GM18508 (cell line): ENCODE measurements at regions not wholly inside any gene's neighbourhood (a gene's known extent, or its start where the extent isn't known, plus 50 kb on each side); places are given as distances from the start of the nearest gene placed in this dataset.

Experiments
- ATAC-seq: cut with Tn5 transposase; IDR thresholded peaks from one replicate; pipeline ENCODE4 v1.9.1; 2021; ENCODE audit warnings: moderate number of reproducible peaks; ENCODE audit not compliant: insufficient read depth, unreplicated experiment

- ATAC-seq: no peak
These were observed 68.1 kb upstream of the SPRED2 start for GRCh38 chr2:65500310-65501040.

- ATAC-seq: no peak
These were observed 66.8 kb upstream of the SPRED2 start for GRCh38 chr2:65499216-65499615.

- no peak for ATAC-seq
These were observed 66.0 kb upstream of the SPRED2 start for GRCh38 chr2:65498396-65498795.

GRCh38 chr2:65495251-65495877 is 63.0 kb upstream of the SPRED2 start:
- ATAC-seq: no peak

GRCh38 chr2:65494078-65494477 is 61.7 kb upstream of the SPRED2 start:
- no peak for ATAC-seq

GRCh38 chr2:65491381-65491905 is 59.0 kb upstream of the SPRED2 start:
- no peak for ATAC-seq

- no peak for ATAC-seq
These were observed 57.8 kb upstream of the SPRED2 start for GRCh38 chr2:65490222-65490621.

- ATAC-seq: no peak
These were observed 56.9 kb upstream of the SPRED2 start for GRCh38 chr2:65489269-65489668.

- no peak for ATAC-seq
These were observed 56.1 kb upstream of the SPRED2 start for GRCh38 chr2:65488527-65488926.

GRCh38 chr2:65487404-65487803 is 55.0 kb upstream of the SPRED2 start:
- ATAC-seq: no peak

GRCh38 chr2:65486802-65487201 is 54.4 kb upstream of the SPRED2 start:
- ATAC-seq: no peak

GRCh38 chr2:65486282-65486681 is 53.9 kb upstream of the SPRED2 start:
- ATAC-seq: no peak

GRCh38 chr2:65485839-65486238 is 53.4 kb upstream of the SPRED2 start:
- ATAC-seq: no peak

- ATAC-seq: no peak
These were observed 51.4 kb upstream of the SPRED2 start for GRCh38 chr2:65483763-65484162.

- no peak for ATAC-seq
These were observed 50.6 kb upstream of the SPRED2 start for GRCh38 chr2:65482971-65483370.
